Stimulated activated CD8-positive, alpha-beta memory T cell treated with anti-CD3 and anti-CD28 coated beads, Interleukin-4, amount 100 ng/mL, for 4 hours (primary cell): ENCODE measurements at regions not wholly inside any gene's neighbourhood (a gene's known extent, or its start where the extent isn't known, plus 50 kb on each side); places are given as distances from the start of the nearest gene placed in this dataset.

Source experiments
- DNase-seq, 2 donors: peaks; one replicate each; pipeline ENCODE4 v3.0.0-alpha.2; 2020; ENCODE audit warnings: low read depth in 2 of 2, low spot score in 1 of 2

GRCh38 chr17:51486091-51486490 is 225.7 kb downstream of the UTP18 start:
- no peak for DNase-seq

GRCh38 chr17:51486885-51487520 is 226.7 kb downstream of the UTP18 start:
- DNase-seq = no peak

- peak in 1 of 2 donors; percentile 3 for DNase-seq
Measured at GRCh38 chr17:51487947-51488346, 227.6 kb downstream of the UTP18 start.

GRCh38 chr17:51491416-51491815 is 231.1 kb downstream of the UTP18 start:
- DNase-seq = no peak

GRCh38 chr17:51493206-51493605 is 232.9 kb downstream of the UTP18 start:
- DNase-seq = no peak

- DNase-seq = no peak
Measured at GRCh38 chr17:51496378-51496777, 236.0 kb downstream of the UTP18 start.

GRCh38 chr17:51499897-51500296 is 239.6 kb downstream of the UTP18 start:
- DNase-seq = no peak

- DNase-seq = no peak
Measured at GRCh38 chr17:51500454-51500853, 240.1 kb downstream of the UTP18 start.

- no peak for DNase-seq
Measured at GRCh38 chr17:51505450-51505849, 245.1 kb downstream of the UTP18 start.

- DNase-seq = no peak
Measured at GRCh38 chr17:51507444-51507843, 247.1 kb downstream of the UTP18 start.

GRCh38 chr17:51508048-51508447 is 247.7 kb downstream of the UTP18 start:
- DNase-seq = no peak

- DNase-seq = no peak
Measured at GRCh38 chr17:51510940-51511339, 250.6 kb downstream of the UTP18 start.

GRCh38 chr17:51512220-51512907 is 252.0 kb downstream of the UTP18 start:
- DNase-seq = no peak

GRCh38 chr17:51516924-51517323 is 256.6 kb downstream of the UTP18 start:
- DNase-seq = no peak

- no peak for DNase-seq
Measured at GRCh38 chr17:51524524-51524923, 264.2 kb downstream of the UTP18 start.

GRCh38 chr17:51526507-51526906 is 266.2 kb downstream of the UTP18 start:
- no peak for DNase-seq

- DNase-seq = no peak
Measured at GRCh38 chr17:51527225-51527982, 267.1 kb downstream of the UTP18 start.

- no peak for DNase-seq
Measured at GRCh38 chr17:51528111-51528510, 267.8 kb downstream of the UTP18 start.

GRCh38 chr17:51533219-51533618 is 272.9 kb downstream of the UTP18 start:
- DNase-seq = no peak

GRCh38 chr17:51533821-51534220 is 273.5 kb downstream of the UTP18 start:
- no peak for DNase-seq

- DNase-seq = no peak
Measured at GRCh38 chr17:51536627-51537026, 276.3 kb downstream of the UTP18 start.

GRCh38 chr17:51537996-51538550 is 277.7 kb downstream of the UTP18 start:
- no peak for DNase-seq
